ENCODE measurements at regions not wholly inside any gene's neighbourhood (a gene's known extent, or its start where the extent isn't known, plus 50 kb on each side); places are given as distances from the start of the nearest gene placed in this dataset.

GRCh38 chr5:145223582-145223981, 611.6 kb downstream of the PRELID2 start:
- H3K4me3 ChIP-seq (replicated peaks in 1 of 3; ENCODE audit: insufficient read depth in 1 of 3, low read depth in 2 of 3, low read length in 3 of 3) = no peak overlapping the region
- ATAC-seq (no peak), FAIRE-seq (no peak), DNase-seq (ENCODE audit: low spot score) (no peak)
- WGBS (ENCODE audit: low lambda C conversion rate) = 2% methylated on average over 3 of the region's 3 CpGs
- H3K9ac ChIP-seq (ENCODE audit: insufficient read depth, low read depth, low read length) = no peak overlapping the region
- H3K36me3 ChIP-seq (replicated peaks in 1 of 2; ENCODE audit: control insufficient read depth in 1 of 2, insufficient read depth in 2 of 2, low read length in 2 of 2) = no peaks in the 10 kb centered on the region
- H2AFZ ChIP-seq (ENCODE audit: low read length) = no peak overlapping the region
- no peaks in the 10 kb centered on the region for H3K4me1 ChIP-seq (ENCODE audit: insufficient read depth, low read length)
- no peaks in the 10 kb centered on the region for H3K27me3 ChIP-seq (ENCODE audit: control insufficient read depth in 1 of 2, insufficient read depth in 2 of 2, low read length in 2 of 2)
- no peak overlapping the region for H3K4me2 ChIP-seq (ENCODE audit: low read depth, low read length)
- intact Hi-C loops (cut with micrococcal nuclease; ENCODE audit: unreplicated experiment) (no loop called here), in situ Hi-C loops (cut with HindIII; ENCODE audit: extremely low pct_ligation_motif_present, low pct_unique_long_range_greater_than_20kb) (no loop called here)
- no peaks in the 10 kb centered on the region for H3K79me2 ChIP-seq (ENCODE audit: insufficient read depth, low read length)
- H4K20me1 ChIP-seq (ENCODE audit: insufficient read depth, low read length) = no peaks in the 10 kb centered on the region
- CTCF ChIA-PET (ENCODE audit: low intra/inter-chr PET ratio, low total read pairs) = no interaction called here
- BruUV-seq (replicated peaks) = no TSS peak
- TF ChIP-seq ELF4 (CRISPR knock-in tag; IDR thresholded peaks at IDR 0.05; ENCODE audit: borderline replicate concordance) (no peak), ZNF878 (CRISPR knock-in tag; IDR thresholded peaks at IDR 0.05) (no peak), MAFK (conservative IDR thresholded peaks at IDR 0.05 in 1 of 2, IDR thresholded peaks at IDR 0.05 in 1 of 2; ENCODE audit: low read length in 2 of 2) (peak; percentile 28 to 56; a peak in 2 of 4 replicates), MXD1 (CRISPR knock-in tag; IDR thresholded peaks at IDR 0.05) (no peak), ZNF576 (CRISPR knock-in tag; IDR thresholded peaks at IDR 0.05) (no peak), BORCS8-MEF2B (CRISPR knock-in tag; IDR thresholded peaks at IDR 0.05) (no peak)
- H3K27ac ChIP-seq (ENCODE audit: extremely low read length, insufficient read depth, low read length) = no peak overlapping the region
- POLR2A ChIA-PET = no interaction called here
- H3K9me3 ChIP-seq (ENCODE audit: low read length) = no peaks in the 10 kb centered on the region

- no TSS peak for BruUV-seq (replicated peaks)
- intact Hi-C loops (cut with micrococcal nuclease; ENCODE audit: unreplicated experiment) (no loop called here), in situ Hi-C loops (cut with HindIII; ENCODE audit: extremely low pct_ligation_motif_present, low pct_unique_long_range_greater_than_20kb) (no loop called here)
- CTCF ChIA-PET (ENCODE audit: low intra/inter-chr PET ratio, low total read pairs) = no interaction called here
- H3K4me1 ChIP-seq (ENCODE audit: insufficient read depth, low read length) = no peaks in the 10 kb centered on the region
- no peaks in the 10 kb centered on the region for H3K79me2 ChIP-seq (ENCODE audit: insufficient read depth, low read length)
- FAIRE-seq (no peak), ATAC-seq (no peak), DNase-seq (ENCODE audit: low spot score) (no peak)
- no peak overlapping the region for H3K9ac ChIP-seq (ENCODE audit: insufficient read depth, low read depth, low read length)
- no peaks in the 10 kb centered on the region for H3K27me3 ChIP-seq (ENCODE audit: control insufficient read depth in 1 of 2, insufficient read depth in 2 of 2, low read length in 2 of 2)
- no peak overlapping the region for H3K4me3 ChIP-seq (replicated peaks in 1 of 3; ENCODE audit: insufficient read depth in 1 of 3, low read depth in 2 of 3, low read length in 3 of 3)
- no peaks in the 10 kb centered on the region for H3K9me3 ChIP-seq (ENCODE audit: low read length)
- POLR2A ChIA-PET = no interaction called here
- no peak overlapping the region for H2AFZ ChIP-seq (ENCODE audit: low read length)
- H3K4me2 ChIP-seq (ENCODE audit: low read depth, low read length) = no peak overlapping the region
- no peaks in the 10 kb centered on the region for H3K36me3 ChIP-seq (replicated peaks in 1 of 2; ENCODE audit: control insufficient read depth in 1 of 2, insufficient read depth in 2 of 2, low read length in 2 of 2)
- no peak overlapping the region for H3K27ac ChIP-seq (ENCODE audit: extremely low read length, insufficient read depth, low read length)
- H4K20me1 ChIP-seq (ENCODE audit: insufficient read depth, low read length) = no peaks in the 10 kb centered on the region
- TF ChIP-seq ZBTB46 (CRISPR knock-in tag; IDR thresholded peaks at IDR 0.05; ENCODE audit: borderline replicate concordance) = no peak
- TF ChIP-seq ZSCAN31 (CRISPR knock-in tag; IDR thresholded peaks at IDR 0.05; ENCODE audit: low read depth) = no peak
- TF ChIP-seq ZNF431 (CRISPR knock-in tag; IDR thresholded peaks at IDR 0.05; ENCODE audit: borderline replicate concordance, low read depth) = no peak
- no peak for TF ChIP-seq ZMAT3 (CRISPR knock-in tag; conservative IDR thresholded peaks at IDR 0.05)
- TF ChIP-seq DRAP1 (CRISPR knock-in tag; IDR thresholded peaks at IDR 0.05) = no peak
- TF ChIP-seq FOXJ3 (CRISPR knock-in tag; IDR thresholded peaks at IDR 0.05; ENCODE audit: borderline replicate concordance) = no peak
- no peak for TF ChIP-seq MATR3 (CRISPR knock-in tag; IDR thresholded peaks at IDR 0.05)
- no peak for TF ChIP-seq FIP1L1 (IDR thresholded peaks at IDR 0.05; ENCODE audit: borderline replicate concordance, insufficient read depth, low read depth, low read length)
- TF ChIP-seq DR1 (CRISPR knock-in tag; IDR thresholded peaks at IDR 0.05) = no peak
- no peak for TF ChIP-seq PCBP1 (IDR thresholded peaks at IDR 0.05; ENCODE audit: borderline replicate concordance, low read depth, low read length)
Measured at GRCh38 chr5:145222622-145223021, 612.5 kb downstream of the PRELID2 start.

Measured in HepG2 (cell line).